ENCODE measurements at regions not wholly inside any gene's neighbourhood (a gene's known extent, or its start where the extent isn't known, plus 50 kb on each side); places are given as distances from the start of the nearest gene placed in this dataset.

DNA sequence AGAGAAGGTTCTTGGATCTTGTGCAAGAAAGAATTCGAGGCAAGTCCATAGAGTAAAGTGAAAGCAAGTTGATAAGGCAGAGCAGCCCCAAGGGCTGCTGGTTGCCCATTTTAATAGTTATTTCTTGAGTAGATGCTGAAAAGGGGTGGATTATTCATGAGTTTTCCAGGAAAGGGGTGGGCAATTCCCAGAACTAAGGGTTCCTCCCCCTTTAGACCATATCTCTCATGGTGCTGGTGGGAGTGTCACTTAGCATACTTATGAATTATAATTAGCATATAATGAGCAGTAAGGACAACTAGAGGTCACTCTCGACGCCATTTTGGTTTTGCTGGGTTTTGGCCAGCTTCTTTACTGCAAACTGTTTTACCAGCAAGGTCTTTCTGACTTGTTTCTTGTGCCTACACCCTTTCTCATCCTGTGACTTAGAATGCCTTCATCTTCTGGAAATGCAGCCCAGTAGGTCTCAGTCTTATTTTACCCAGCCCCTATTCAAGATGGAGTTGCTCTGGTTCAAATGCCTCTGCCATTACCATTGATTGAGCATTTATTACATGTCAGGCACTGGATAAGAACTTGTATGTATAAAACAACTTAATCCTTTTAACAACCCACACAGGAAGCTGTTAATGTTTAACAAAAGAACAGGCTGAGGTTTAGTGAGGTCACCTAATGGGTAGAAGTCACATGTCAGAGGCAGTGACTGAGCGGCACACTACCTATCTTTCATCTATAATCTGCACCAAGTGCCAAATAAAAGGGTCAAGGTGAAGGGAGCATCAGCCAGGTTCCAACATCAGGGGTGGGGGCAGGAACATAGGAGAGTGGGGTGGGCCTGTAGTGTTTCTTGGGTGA is 250.9 kb downstream of the ICOS start:
- TF ChIP-seq CTCF (optimal IDR thresholded peaks at IDR 0.05 in 1 of 3, IDR thresholded peaks at IDR 0.05 in 1 of 3, conservative IDR thresholded peaks at IDR 0.05 in 1 of 3; ENCODE audit: extremely low read depth in 1 of 3, insufficient read depth in 2 of 3, low read length in 3 of 3), result no peak
- no peak for TF ChIP-seq EZH2 (IDR thresholded peaks at IDR 0.05; ENCODE audit: low read length)

All from keratinocyte (primary cell).